Erythroblast (primary cell): ENCODE measurements at regions not wholly inside any gene's neighbourhood (a gene's known extent, or its start where the extent isn't known, plus 50 kb on each side); places are given as distances from the start of the nearest gene placed in this dataset.

Experiments used
- DNase-seq, 2 experiments: peaks; one replicate each; lab custom pipeline; 2025; lab: John Stamatoyannopoulos, UW
- GATA1 ChIP-seq: IDR thresholded peaks from 2 replicates; pipeline ENCODE4 v1.6.1; 2011; ENCODE audit warnings: low read depth, mild to moderate bottlenecking, control low read depth, low read length, moderate library complexity
- POLR2A ChIP-seq: IDR thresholded peaks from 2 replicates; pipeline ENCODE4 v1.6.1; 2011; ENCODE audit warnings: mild to moderate bottlenecking, low read length

- no peak for DNase-seq
Measured at GRCh38 chr20:60952861-60953260, 299.2 kb upstream of the CDH4 start.

GRCh38 chr20:60953321-60953720, 298.7 kb upstream of the CDH4 start:
- no peak for DNase-seq
- TF ChIP-seq GATA1, result no peak

More at GRCh38 chr20:60952861-60953260, 299.2 kb upstream of the CDH4 start:
- TF ChIP-seq GATA1 (no peak), POLR2A (no peak)

- DNase-seq, result no peak
- TF ChIP-seq POLR2A (no peak), GATA1 (no peak)
Measured at GRCh38 chr20:60955706-60956105, 296.4 kb upstream of the CDH4 start.

- TF ChIP-seq POLR2A, result no peak
- no peak for TF ChIP-seq GATA1
- DNase-seq, result no peak
Measured at GRCh38 chr20:60956194-60956593, 295.9 kb upstream of the CDH4 start.

- TF ChIP-seq POLR2A, result no peak
- no peak for TF ChIP-seq GATA1
Measured at GRCh38 chr20:60957621-60958020, 294.4 kb upstream of the CDH4 start.

GRCh38 chr20:60959971-60960370, 292.1 kb upstream of the CDH4 start:
- DNase-seq, result no peak
- no peak for TF ChIP-seq GATA1
- no peak for TF ChIP-seq POLR2A

More at GRCh38 chr20:60957621-60958020, 294.4 kb upstream of the CDH4 start:
- DNase-seq, result no peak

GRCh38 chr20:60960500-60960899, 291.6 kb upstream of the CDH4 start:
- TF ChIP-seq POLR2A, result no peak
- no peak for TF ChIP-seq GATA1
- no peak for DNase-seq

GRCh38 chr20:60961551-60961950, 290.5 kb upstream of the CDH4 start:
- no peak for DNase-seq
- TF ChIP-seq GATA1, result no peak
- no peak for TF ChIP-seq POLR2A

GRCh38 chr20:60962367-60963045, 289.6 kb upstream of the CDH4 start:
- no peak for DNase-seq
- TF ChIP-seq POLR2A, result no peak

- TF ChIP-seq GATA1 (no peak), POLR2A (no peak)
Measured at GRCh38 chr20:60963146-60963545, 288.9 kb upstream of the CDH4 start.

GRCh38 chr20:60964911-60965310, 287.1 kb upstream of the CDH4 start:
- TF ChIP-seq GATA1 (no peak), POLR2A (no peak)
- DNase-seq, result no peak

More at GRCh38 chr20:60963146-60963545, 288.9 kb upstream of the CDH4 start:
- no peak for DNase-seq

- DNase-seq, result no peak
- TF ChIP-seq POLR2A, result no peak
Measured at GRCh38 chr20:60966031-60966430, 286.0 kb upstream of the CDH4 start.

GRCh38 chr20:60966766-60967165, 285.3 kb upstream of the CDH4 start:
- no peak for DNase-seq
- TF ChIP-seq GATA1 (no peak), POLR2A (no peak)

GRCh38 chr20:60967431-60968316, 284.4 kb upstream of the CDH4 start:
- DNase-seq, result no peak
- TF ChIP-seq GATA1 (no peak), POLR2A (no peak)
